MCF 10A (cell line): ENCODE measurements at regions not wholly inside any gene's neighbourhood (a gene's known extent, or its start where the extent isn't known, plus 50 kb on each side); places are given as distances from the start of the nearest gene placed in this dataset.
A peak's percentile ranks its signal among the peaks of the same experiment; 100 is the strongest.

ENCODE experiments used
- BruUV-seq: library from RNA; stranded (reverse); fragments of 400-500 nt; replicated peaks from 2 replicates; lab custom pipeline; 2021; lab: Mats Ljungman, UMichigan
- CTCF ChIA-PET: fragments of 300-600 bp; sonication (Branson Sonifier 250); formaldehyde crosslinking; extraction: SDS; loops from one replicate; lab custom pipeline; 2021; ENCODE audit warnings: antibody characterized with exemption, inconsistent platforms; lab: Yijun Ruan, JAX
- POLR2A ChIA-PET: fragments of 300-600, 350-650 bp; sonication (Branson Sonifier 250); formaldehyde crosslinking; extraction: SDS; loops from one replicate; lab custom pipeline; 2020; ENCODE audit warnings: antibody characterized with exemption, inconsistent platforms; lab: Yijun Ruan, JAX
- DNase-seq: peaks from one replicate; pipeline ENCODE4 v3.0.0-alpha.2; 2018; ENCODE audit not compliant: unreplicated experiment
- H3K27ac Mint-ChIP-seq: one replicate; pipeline ENCODE4 v1.8.0; 2022; ENCODE audit warnings: mild to moderate bottlenecking, low read depth, mixed read lengths; ENCODE audit not compliant: unreplicated experiment
- H3K27me3 Mint-ChIP-seq: one replicate; pipeline ENCODE4 v1.8.0; 2022; ENCODE audit warnings: mixed read lengths; ENCODE audit not compliant: insufficient read depth, unreplicated experiment
- H3K36me3 Mint-ChIP-seq: one replicate; pipeline ENCODE4 v1.8.0; 2022; ENCODE audit warnings: mild to moderate bottlenecking, moderate library complexity, mixed read lengths; ENCODE audit not compliant: insufficient read depth, unreplicated experiment
- H3K4me1 Mint-ChIP-seq: one replicate; pipeline ENCODE4 v1.8.0; 2022; ENCODE audit warnings: mixed read lengths; ENCODE audit not compliant: insufficient read depth, unreplicated experiment
- H3K4me3 Mint-ChIP-seq: one replicate; pipeline ENCODE4 v1.8.0; 2022; ENCODE audit warnings: mild to moderate bottlenecking, moderate library complexity, mixed read lengths; ENCODE audit not compliant: unreplicated experiment
- H3K9me3 Mint-ChIP-seq: one replicate; pipeline ENCODE4 v1.8.0; 2022; ENCODE audit warnings: mixed read lengths; ENCODE audit not compliant: unreplicated experiment
- intact Hi-C: fragments of 100-400 bp; cut with micrococcal nuclease; formaldehyde crosslinking; loops from 2 replicates; pipeline ENCODE4 v1.14.1; 2022
- TF ChIP-seq, protein P1 (sequence below): fragments of 200-600 bp; IDR thresholded peaks from one replicate; pipeline ENCODE4 v1.8.0; 2022; ENCODE audit warnings: antibody characterized with exemption, mild to moderate bottlenecking; ENCODE audit not compliant: unreplicated experiment

- CTCF ChIA-PET = interaction anchor here (1.0 to 1.7 kb wide), 6 partner anchors 8 to 103 kb away, joined by 3 to 5 read pairs (median 4); no protein-coding TSS in a partner anchor
- peaks cover 38% of the 10 kb centered on the region for H3K4me1 Mint-ChIP-seq
- H3K27ac Mint-ChIP-seq = peak overlapping the region; percentile 51
- intact Hi-C loops = no loop called here
- POLR2A ChIA-PET = interaction anchor here (0.6 to 10.2 kb wide), 15 partner anchors 10 to 158 kb away, joined by 3 to 132 read pairs (median 6); partner anchors contain the start of gene ZNF410
- no peaks in the 10 kb centered on the region for H3K9me3 Mint-ChIP-seq
- TF ChIP-seq, protein P1, sequence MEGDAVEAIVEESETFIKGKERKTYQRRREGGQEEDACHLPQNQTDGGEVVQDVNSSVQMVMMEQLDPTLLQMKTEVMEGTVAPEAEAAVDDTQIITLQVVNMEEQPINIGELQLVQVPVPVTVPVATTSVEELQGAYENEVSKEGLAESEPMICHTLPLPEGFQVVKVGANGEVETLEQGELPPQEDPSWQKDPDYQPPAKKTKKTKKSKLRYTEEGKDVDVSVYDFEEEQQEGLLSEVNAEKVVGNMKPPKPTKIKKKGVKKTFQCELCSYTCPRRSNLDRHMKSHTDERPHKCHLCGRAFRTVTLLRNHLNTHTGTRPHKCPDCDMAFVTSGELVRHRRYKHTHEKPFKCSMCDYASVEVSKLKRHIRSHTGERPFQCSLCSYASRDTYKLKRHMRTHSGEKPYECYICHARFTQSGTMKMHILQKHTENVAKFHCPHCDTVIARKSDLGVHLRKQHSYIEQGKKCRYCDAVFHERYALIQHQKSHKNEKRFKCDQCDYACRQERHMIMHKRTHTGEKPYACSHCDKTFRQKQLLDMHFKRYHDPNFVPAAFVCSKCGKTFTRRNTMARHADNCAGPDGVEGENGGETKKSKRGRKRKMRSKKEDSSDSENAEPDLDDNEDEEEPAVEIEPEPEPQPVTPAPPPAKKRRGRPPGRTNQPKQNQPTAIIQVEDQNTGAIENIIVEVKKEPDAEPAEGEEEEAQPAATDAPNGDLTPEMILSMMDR = no peak
- no peaks in the 10 kb centered on the region for H3K36me3 Mint-ChIP-seq
- no TSS peak for BruUV-seq
- peak; percentile 83 for DNase-seq
- no peaks in the 10 kb centered on the region for H3K27me3 Mint-ChIP-seq
- H3K4me3 Mint-ChIP-seq = no peak overlapping the region
These were observed 57.9 kb upstream of the PNMA1 start for GRCh38 chr14:73771848-73772638.

GRCh38 chr14:73770977-73771847, 57.0 kb upstream of the PNMA1 start:
- intact Hi-C loops = no loop called here
- TF ChIP-seq, protein P1 = no peak
- POLR2A ChIA-PET = interaction anchor here (1.0 to 10.2 kb wide), 15 partner anchors 10 to 116 kb away, joined by 3 to 132 read pairs (median 6); partner anchors contain the start of gene ZNF410
- H3K36me3 Mint-ChIP-seq = no peaks in the 10 kb centered on the region
- H3K9me3 Mint-ChIP-seq = no peaks in the 10 kb centered on the region
- no TSS peak for BruUV-seq
- no peak for DNase-seq
- CTCF ChIA-PET = interaction anchor here (0.6 to 1.7 kb wide), 8 partner anchors 9 to 32 kb away, joined by 3 to 6 read pairs (median 4); no protein-coding TSS in a partner anchor
- H3K4me1 Mint-ChIP-seq = peaks cover 39% of the 10 kb centered on the region
- no peaks in the 10 kb centered on the region for H3K27me3 Mint-ChIP-seq
- H3K27ac Mint-ChIP-seq = peak overlapping the region; percentile 51
- H3K4me3 Mint-ChIP-seq = no peak overlapping the region

DNA sequence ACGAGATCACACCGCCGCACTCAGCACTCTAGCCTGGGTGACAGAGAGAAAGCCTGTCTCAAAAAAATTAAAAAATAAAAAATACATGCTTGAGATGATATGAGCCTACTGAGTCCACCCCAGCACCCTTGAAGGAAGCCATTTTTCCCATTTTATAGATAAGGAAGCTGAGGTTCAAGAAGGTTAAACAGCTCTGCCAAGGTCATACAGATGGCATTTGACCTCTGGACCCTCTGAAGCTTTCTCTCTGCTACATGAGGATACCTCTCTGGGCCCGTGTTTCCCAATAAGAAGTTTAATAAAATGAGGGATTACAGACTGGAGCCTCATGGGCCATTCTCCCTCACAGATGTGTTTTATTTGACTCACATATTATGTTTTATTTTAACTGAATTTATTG, 53.9 kb upstream of the PNMA1 start:
- DNase-seq = no peak
- Mint-ChIP-seq H3K27ac (no peak overlapping the region), H3K9me3 (no peaks in the 10 kb centered on the region), H3K4me1 (peaks cover 60% of the 10 kb centered on the region), H3K27me3 (no peaks in the 10 kb centered on the region), H3K4me3 (no peak overlapping the region), H3K36me3 (peaks cover 7% of the 10 kb centered on the region)
- intact Hi-C loops = no loop called here
- TF ChIP-seq, protein P1 = no peak
- no TSS peak for BruUV-seq
- ChIA-PET CTCF (interaction anchor here (0.6 to 1.9 kb wide), 7 partner anchors 11 to 801 kb away, joined by 3 to 6 read pairs (median 4); no protein-coding TSS in a partner anchor), POLR2A (interaction anchor here (1.2 to 10.2 kb wide), 4 partner anchors 10 to 35 kb away, joined by 3 to 115 read pairs (median 6); no protein-coding TSS in a partner anchor)
